ENCODE measurements at regions not wholly inside any gene's neighbourhood (a gene's known extent, or its start where the extent isn't known, plus 50 kb on each side); places are given as distances from the start of the nearest gene placed in this dataset.
"Not testable (repeated sequence)": the region's sequence is repeated elsewhere in the genome, so short reads cannot be mapped to it uniquely, and the experiment has no call there.

- no peaks in the 10 kb centered on the region for H3K27me3 ChIP-seq (ENCODE audit: insufficient read depth, low read depth, severe bottlenecking)
- H3K27ac ChIP-seq = no peak overlapping the region
- no peak for TF ChIP-seq CTCF (IDR thresholded peaks at IDR 0.05; ENCODE audit: low read depth, low read length)
- H3K4me3 ChIP-seq (ENCODE audit: low read depth, low read length) = no peak overlapping the region
- no peaks in the 10 kb centered on the region for H3K36me3 ChIP-seq
- H3K9me3 ChIP-seq (ENCODE audit: severe bottlenecking) = peaks cover 3% of the 10 kb centered on the region
- no peak for DNase-seq
Measured at GRCh38 chr5:72682561-72682960, 133.9 kb upstream of the TNPO1 start.

GRCh38 chr5:72681781-72682180 is 134.7 kb upstream of the TNPO1 start:
- no peak for DNase-seq
- Histone ChIP-seq H3K4me3 (ENCODE audit: low read depth, low read length) (no peak overlapping the region), H3K27ac (no peak overlapping the region), H3K27me3 (ENCODE audit: insufficient read depth, low read depth, severe bottlenecking) (no peaks in the 10 kb centered on the region), H3K36me3 (no peaks in the 10 kb centered on the region), H3K9me3 (ENCODE audit: severe bottlenecking) (peaks cover 3% of the 10 kb centered on the region)
- TF ChIP-seq CTCF (IDR thresholded peaks at IDR 0.05; ENCODE audit: low read depth, low read length) = no peak

GRCh38 chr5:72677447-72677846 is 139.0 kb upstream of the TNPO1 start:
- Histone ChIP-seq H3K36me3 (no peaks in the 10 kb centered on the region), H3K27ac (no peak overlapping the region), H3K9me3 (ENCODE audit: severe bottlenecking) (peaks cover 6% of the 10 kb centered on the region), H3K4me3 (ENCODE audit: low read depth, low read length) (no peak overlapping the region), H3K27me3 (ENCODE audit: insufficient read depth, low read depth, severe bottlenecking) (no peaks in the 10 kb centered on the region)
- no peak for DNase-seq
- no peak for TF ChIP-seq CTCF (IDR thresholded peaks at IDR 0.05; ENCODE audit: low read depth, low read length)

GRCh38 chr5:72676831-72677230 is 139.6 kb upstream of the TNPO1 start:
- not testable (repeated sequence) for H3K27me3 ChIP-seq (ENCODE audit: insufficient read depth, low read depth, severe bottlenecking); H3K27ac ChIP-seq; H3K4me3 ChIP-seq (ENCODE audit: low read depth, low read length); DNase-seq; H3K9me3 ChIP-seq (ENCODE audit: severe bottlenecking); H3K36me3 ChIP-seq

GRCh38 chr5:72673623-72674022 is 142.8 kb upstream of the TNPO1 start:
- Histone ChIP-seq H3K9me3 (ENCODE audit: severe bottlenecking) (peaks cover 6% of the 10 kb centered on the region), H3K27me3 (ENCODE audit: insufficient read depth, low read depth, severe bottlenecking) (no peaks in the 10 kb centered on the region), H3K27ac (no peak overlapping the region), H3K4me3 (ENCODE audit: low read depth, low read length) (no peak overlapping the region), H3K36me3 (no peaks in the 10 kb centered on the region)
- DNase-seq = no peak
- no peak for TF ChIP-seq CTCF (IDR thresholded peaks at IDR 0.05; ENCODE audit: low read depth, low read length)

GRCh38 chr5:72673180-72673579 is 143.3 kb upstream of the TNPO1 start:
- Histone ChIP-seq H3K9me3 (ENCODE audit: severe bottlenecking) (peaks cover 6% of the 10 kb centered on the region), H3K27me3 (ENCODE audit: insufficient read depth, low read depth, severe bottlenecking) (no peaks in the 10 kb centered on the region), H3K27ac (no peak overlapping the region), H3K4me3 (ENCODE audit: low read depth, low read length) (no peak overlapping the region), H3K36me3 (no peaks in the 10 kb centered on the region)
- no peak for DNase-seq
- no peak for TF ChIP-seq CTCF (IDR thresholded peaks at IDR 0.05; ENCODE audit: low read depth, low read length)

Data from WERI-Rb-1 (cell line).